Heart left ventricle (tissue), 13 donors: ENCODE measurements at regions not wholly inside any gene's neighbourhood (a gene's known extent, or its start where the extent isn't known, plus 50 kb on each side); places are given as distances from the start of the nearest gene placed in this dataset.

Source experiments
- POLR2A ChIP-seq, 2 donors: fragments of 450-650 bp; IDR thresholded peaks; one replicate each; pipeline ENCODE4 v1.6.1; 2017; ENCODE audit warnings: antibody characterized with exemption in 2 of 2, mild to moderate bottlenecking in 2 of 2, moderate library complexity in 2 of 2
- TF ChIP-seq, protein P1 (sequence below), 12 donors: fragments of 200-600 bp; sonication (generic) in 4 of 12; IDR thresholded peaks; one replicate each; pipeline versions ENCODE4 v1.5.0 to v1.8.0; 2018 to 2022; ENCODE audit warnings: antibody characterized with exemption in 12 of 12, mild to moderate bottlenecking in 5 of 12
- donor health status: ischemic (EF 13 %, LVEDD 7.1; RV severe dilation, severe dysfunction).
- donor health status: DM: no; HTN: yes; CAD: no.
- donor health status: DM: no; HTN: no; CAD: no.
- donor health status: ischemic (EF 25% LVEDD 6.9; RV normal size, moderate dysfunction).
- donor health status: ischemic (EF 25% LVEDD 5.7; RV mildly dilated, moderate dysfunction).
- donor health status: ischemic (EF 35%, LVEDD 5.7; RV mildly dilated, moderate dysfunction).
- donor health status: nonischemic (EF 11% LVEDD 7.7; RV severe dilation, severe dysfunction).
- donor health status: DM: yes; HTN: yes; CAD: no.
- donor health status: PGD.
- donor health status: ischemic (EF 29% LVEDD 5.4; RV normal size, mild dysfunction).
- donor health status: nonischemic (EF 23%, LVEDD 6.1; RV moderate dilation, normal function).

DNA sequence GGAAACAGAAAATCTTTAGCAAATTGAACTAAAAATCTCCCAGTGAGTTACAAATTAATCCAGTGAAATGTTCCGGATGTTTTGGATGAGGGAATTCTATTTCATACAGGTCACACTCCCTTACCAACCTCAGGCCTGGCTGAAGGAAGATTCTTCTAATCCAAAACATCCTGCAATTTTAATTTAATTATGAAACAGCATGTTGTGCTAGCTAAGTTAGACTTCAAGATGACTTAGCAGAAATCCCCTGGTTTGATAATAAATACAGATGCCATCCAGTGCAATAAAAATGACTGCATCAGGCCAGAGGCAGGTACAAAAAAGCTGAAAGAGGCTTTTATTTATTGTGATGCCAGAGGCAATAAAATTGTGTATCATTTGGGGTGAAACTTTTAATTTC, 96.7 kb upstream of the CLDN10 start:
- TF ChIP-seq, protein P1, sequence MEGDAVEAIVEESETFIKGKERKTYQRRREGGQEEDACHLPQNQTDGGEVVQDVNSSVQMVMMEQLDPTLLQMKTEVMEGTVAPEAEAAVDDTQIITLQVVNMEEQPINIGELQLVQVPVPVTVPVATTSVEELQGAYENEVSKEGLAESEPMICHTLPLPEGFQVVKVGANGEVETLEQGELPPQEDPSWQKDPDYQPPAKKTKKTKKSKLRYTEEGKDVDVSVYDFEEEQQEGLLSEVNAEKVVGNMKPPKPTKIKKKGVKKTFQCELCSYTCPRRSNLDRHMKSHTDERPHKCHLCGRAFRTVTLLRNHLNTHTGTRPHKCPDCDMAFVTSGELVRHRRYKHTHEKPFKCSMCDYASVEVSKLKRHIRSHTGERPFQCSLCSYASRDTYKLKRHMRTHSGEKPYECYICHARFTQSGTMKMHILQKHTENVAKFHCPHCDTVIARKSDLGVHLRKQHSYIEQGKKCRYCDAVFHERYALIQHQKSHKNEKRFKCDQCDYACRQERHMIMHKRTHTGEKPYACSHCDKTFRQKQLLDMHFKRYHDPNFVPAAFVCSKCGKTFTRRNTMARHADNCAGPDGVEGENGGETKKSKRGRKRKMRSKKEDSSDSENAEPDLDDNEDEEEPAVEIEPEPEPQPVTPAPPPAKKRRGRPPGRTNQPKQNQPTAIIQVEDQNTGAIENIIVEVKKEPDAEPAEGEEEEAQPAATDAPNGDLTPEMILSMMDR (IDR thresholded peaks at IDR 0.05), result no peak
- no peak for TF ChIP-seq POLR2A (IDR thresholded peaks at IDR 0.05)
